ENCODE measurements at regions not wholly inside any gene's neighbourhood (a gene's known extent, or its start where the extent isn't known, plus 50 kb on each side); places are given as distances from the start of the nearest gene placed in this dataset.

DNA sequence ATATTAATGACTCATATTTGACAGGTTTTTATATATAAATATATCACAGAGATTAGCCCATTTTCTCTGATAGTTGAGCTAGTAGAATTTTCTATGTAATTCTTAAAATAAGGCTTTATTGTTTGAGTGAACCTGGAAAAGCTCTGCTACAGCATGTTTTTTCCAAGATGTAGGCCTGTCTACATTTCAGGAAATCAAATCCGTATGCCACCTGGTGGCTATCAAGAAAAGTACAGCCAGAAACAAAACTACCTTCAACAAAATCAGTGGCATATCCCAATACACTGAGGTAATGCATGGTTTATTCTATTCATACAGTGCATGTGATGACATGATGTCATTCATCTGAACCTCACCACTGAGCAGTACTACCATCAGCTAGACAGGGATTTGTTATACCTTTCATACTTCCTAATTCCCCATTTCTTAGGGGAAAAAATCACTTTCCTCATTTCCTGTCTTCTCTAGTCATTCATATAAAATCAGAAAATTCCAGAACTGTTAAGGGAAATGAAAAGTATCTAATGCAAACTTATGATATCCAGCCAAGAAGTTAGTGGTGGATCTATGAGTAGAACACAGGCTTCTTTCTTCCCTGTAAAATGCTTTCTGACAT is 310.4 kb upstream of the SYT4 start:
- Histone ChIP-seq H4K20me1 (ENCODE audit: control insufficient read depth, insufficient read depth, low read length, poor library complexity, severe bottlenecking) (no peaks in the 10 kb centered on the region), H3K4me3 (ENCODE audit: control extremely low read depth in 1 of 5, extremely low read depth in 1 of 5, insufficient read depth in 1 of 5, low read depth in 2 of 5, low read length in 4 of 5) (no peak overlapping the region), H3K36me3 (replicated peaks in 1 of 2; ENCODE audit: control extremely low read depth in 1 of 2, control insufficient read depth in 1 of 2, extremely low read depth in 1 of 2, insufficient read depth in 2 of 2, low read length in 1 of 2) (no peaks in the 10 kb centered on the region), H3K27ac (ENCODE audit: low read length in 2 of 2) (no peak overlapping the region), H3K9ac (ENCODE audit: low read length) (no peak overlapping the region), H3K4me2 (replicated peaks; ENCODE audit: low read depth, low read length, poor library complexity, severe bottlenecking) (no peak overlapping the region), H3K4me1 (ENCODE audit: control insufficient read depth in 2 of 2, insufficient read depth in 2 of 2, low read length in 2 of 2) (no peaks in the 10 kb centered on the region), H2AFZ (ENCODE audit: insufficient read depth, low read depth, low read length, poor library complexity, severe bottlenecking) (no peak overlapping the region), H3K9me3 (ENCODE audit: control extremely low read depth in 1 of 3, control insufficient read depth in 2 of 3, insufficient read depth in 1 of 3, low read length in 2 of 3) (no peaks in the 10 kb centered on the region), H3K79me2 (ENCODE audit: control insufficient read depth, insufficient read depth, low read length) (no peaks in the 10 kb centered on the region), H3K27me3 (replicated peaks in 1 of 4; ENCODE audit: control extremely low read depth in 1 of 4, control insufficient read depth in 3 of 4, insufficient read depth in 4 of 4, low read length in 3 of 4) (no peaks in the 10 kb centered on the region)
- Mint-ChIP-seq H3K4me1 (no peaks in the 10 kb centered on the region), H3K27me3 (peaks cover 4% of the 10 kb centered on the region), H3K9me3 (ENCODE audit: insufficient read depth) (no peaks in the 10 kb centered on the region), H3K4me3 (no peak overlapping the region), H3K27ac (no peak overlapping the region)
- intact Hi-C loops (cut with micrococcal nuclease) = no loop called here
- DNase-seq (peak; percentile 23), ATAC-seq (ENCODE audit: low read depth) (no peak)
- WGBS (ENCODE audit: insufficient coverage) = no CpG with 5 or more reads among the region's 1 CpG
- no peak for TF ChIP-seq EZH2 (IDR thresholded peaks at IDR 0.05; ENCODE audit: borderline replicate concordance, insufficient read depth, low read depth, low read length, poor library complexity, severe bottlenecking)
- TF ChIP-seq, protein P1, sequence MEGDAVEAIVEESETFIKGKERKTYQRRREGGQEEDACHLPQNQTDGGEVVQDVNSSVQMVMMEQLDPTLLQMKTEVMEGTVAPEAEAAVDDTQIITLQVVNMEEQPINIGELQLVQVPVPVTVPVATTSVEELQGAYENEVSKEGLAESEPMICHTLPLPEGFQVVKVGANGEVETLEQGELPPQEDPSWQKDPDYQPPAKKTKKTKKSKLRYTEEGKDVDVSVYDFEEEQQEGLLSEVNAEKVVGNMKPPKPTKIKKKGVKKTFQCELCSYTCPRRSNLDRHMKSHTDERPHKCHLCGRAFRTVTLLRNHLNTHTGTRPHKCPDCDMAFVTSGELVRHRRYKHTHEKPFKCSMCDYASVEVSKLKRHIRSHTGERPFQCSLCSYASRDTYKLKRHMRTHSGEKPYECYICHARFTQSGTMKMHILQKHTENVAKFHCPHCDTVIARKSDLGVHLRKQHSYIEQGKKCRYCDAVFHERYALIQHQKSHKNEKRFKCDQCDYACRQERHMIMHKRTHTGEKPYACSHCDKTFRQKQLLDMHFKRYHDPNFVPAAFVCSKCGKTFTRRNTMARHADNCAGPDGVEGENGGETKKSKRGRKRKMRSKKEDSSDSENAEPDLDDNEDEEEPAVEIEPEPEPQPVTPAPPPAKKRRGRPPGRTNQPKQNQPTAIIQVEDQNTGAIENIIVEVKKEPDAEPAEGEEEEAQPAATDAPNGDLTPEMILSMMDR (IDR thresholded peaks at IDR 0.05) = peak; percentile 81
- POLR2A ChIA-PET = no interaction called here
- CTCF ChIA-PET = interaction anchor here (0.9 to 6.4 kb wide), 6 partner anchors 10 to 1473 kb away, joined by 3 to 37 read pairs (median 11); no protein-coding TSS in a partner anchor

DNA sequence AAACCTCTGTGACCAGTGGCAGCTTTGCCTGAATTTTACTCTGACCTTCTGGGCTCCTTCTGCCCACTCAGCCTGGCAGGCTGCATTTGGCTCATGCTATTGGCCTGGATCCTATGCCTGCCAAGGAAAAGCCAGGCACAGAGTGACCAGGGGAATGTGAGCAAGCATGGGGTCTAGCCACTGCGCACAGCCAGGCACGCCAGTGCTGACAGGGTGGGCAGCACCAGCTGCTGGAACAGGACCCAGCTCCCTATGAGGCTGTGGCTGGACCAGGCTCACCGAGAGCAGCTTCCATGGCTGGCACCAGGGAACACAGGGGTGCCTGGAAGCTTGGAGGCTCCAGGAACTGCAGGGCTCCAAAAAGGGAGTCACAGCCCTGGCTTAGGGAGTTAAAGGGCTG is 311.5 kb upstream of the SYT4 start:
- Histone ChIP-seq H3K4me2 (replicated peaks; ENCODE audit: low read depth, low read length, poor library complexity, severe bottlenecking) (no peak overlapping the region), H3K9ac (ENCODE audit: low read length) (no peak overlapping the region), H3K27ac (ENCODE audit: low read length in 2 of 2) (no peak overlapping the region), H3K36me3 (replicated peaks in 1 of 2; ENCODE audit: control extremely low read depth in 1 of 2, control insufficient read depth in 1 of 2, extremely low read depth in 1 of 2, insufficient read depth in 2 of 2, low read length in 1 of 2) (no peaks in the 10 kb centered on the region), H3K4me3 (ENCODE audit: control extremely low read depth in 1 of 5, extremely low read depth in 1 of 5, insufficient read depth in 1 of 5, low read depth in 2 of 5, low read length in 4 of 5) (no peak overlapping the region), H3K4me1 (ENCODE audit: control insufficient read depth in 2 of 2, insufficient read depth in 2 of 2, low read length in 2 of 2) (no peaks in the 10 kb centered on the region), H3K9me3 (ENCODE audit: control extremely low read depth in 1 of 3, control insufficient read depth in 2 of 3, insufficient read depth in 1 of 3, low read length in 2 of 3) (no peaks in the 10 kb centered on the region), H2AFZ (ENCODE audit: insufficient read depth, low read depth, low read length, poor library complexity, severe bottlenecking) (no peak overlapping the region), H4K20me1 (ENCODE audit: control insufficient read depth, insufficient read depth, low read length, poor library complexity, severe bottlenecking) (no peaks in the 10 kb centered on the region), H3K79me2 (ENCODE audit: control insufficient read depth, insufficient read depth, low read length) (no peaks in the 10 kb centered on the region), H3K27me3 (replicated peaks in 1 of 4; ENCODE audit: control extremely low read depth in 1 of 4, control insufficient read depth in 3 of 4, insufficient read depth in 4 of 4, low read length in 3 of 4) (no peaks in the 10 kb centered on the region)
- POLR2A ChIA-PET = no interaction called here
- TF ChIP-seq, protein P1 (IDR thresholded peaks at IDR 0.05) = no peak
- no peak for TF ChIP-seq EZH2 (IDR thresholded peaks at IDR 0.05; ENCODE audit: borderline replicate concordance, insufficient read depth, low read depth, low read length, poor library complexity, severe bottlenecking)
- CTCF ChIA-PET = interaction anchor here (1.4 to 6.4 kb wide), 4 partner anchors 8 to 1474 kb away, joined by 4 to 37 read pairs (median 26); no protein-coding TSS in a partner anchor
- DNase-seq (no peak), ATAC-seq (ENCODE audit: low read depth) (no peak)
- Mint-ChIP-seq H3K4me1 (no peaks in the 10 kb centered on the region), H3K27me3 (no peaks in the 10 kb centered on the region), H3K9me3 (ENCODE audit: insufficient read depth) (no peaks in the 10 kb centered on the region), H3K27ac (no peak overlapping the region), H3K4me3 (no peak overlapping the region)
- WGBS (ENCODE audit: insufficient coverage) = 93% methylated on average over 3 of the region's 3 CpGs
- intact Hi-C loops (cut with micrococcal nuclease) = no loop called here

Measured in B cell (primary cell).